HG02981 (cell line): ENCODE measurements at regions not wholly inside any gene's neighbourhood (a gene's known extent, or its start where the extent isn't known, plus 50 kb on each side); places are given as distances from the start of the nearest gene placed in this dataset.
"Not testable (repeated sequence)": the region's sequence is repeated elsewhere in the genome, so short reads cannot be mapped to it uniquely, and the experiment has no call there.

Experiments
- ATAC-seq: cut with Tn5 transposase; IDR thresholded peaks from one replicate; pipeline ENCODE4 v1.9.1; 2021; ENCODE audit warnings: mild to moderate bottlenecking, moderate library complexity; ENCODE audit not compliant: unreplicated experiment

DNA sequence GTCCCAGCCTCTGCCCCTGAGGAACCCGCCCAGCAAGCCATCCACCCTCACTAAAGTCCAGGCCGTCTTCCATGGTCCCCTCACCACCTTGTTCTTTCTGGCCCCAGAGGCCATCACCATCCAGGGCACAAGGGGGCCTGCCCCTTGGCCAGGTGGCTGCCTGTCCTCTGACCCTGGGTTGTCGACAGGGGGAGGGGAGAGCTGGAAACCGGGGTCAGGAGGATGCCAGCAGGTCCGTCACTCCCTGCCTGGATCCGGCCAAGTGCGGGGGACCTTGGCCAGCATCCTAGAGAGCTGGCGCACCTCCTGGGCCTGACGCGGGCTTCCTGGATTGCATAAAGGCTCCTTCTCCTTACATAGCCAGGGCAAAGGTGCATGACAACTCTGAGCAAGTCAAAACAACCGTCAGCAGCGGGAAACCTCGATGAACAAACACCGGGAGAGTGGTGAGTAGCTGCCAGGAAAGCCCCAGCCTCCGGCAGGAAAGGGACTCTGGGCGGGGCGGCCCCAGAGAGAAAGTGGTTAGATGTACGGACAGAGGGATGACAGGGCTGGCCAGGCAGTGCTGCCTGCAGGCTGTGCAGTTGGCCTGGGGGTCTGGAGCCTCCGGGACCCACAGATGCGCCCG lies 4461.2 kb upstream of the TPTE start:
- not testable (repeated sequence) for ATAC-seq

DNA sequence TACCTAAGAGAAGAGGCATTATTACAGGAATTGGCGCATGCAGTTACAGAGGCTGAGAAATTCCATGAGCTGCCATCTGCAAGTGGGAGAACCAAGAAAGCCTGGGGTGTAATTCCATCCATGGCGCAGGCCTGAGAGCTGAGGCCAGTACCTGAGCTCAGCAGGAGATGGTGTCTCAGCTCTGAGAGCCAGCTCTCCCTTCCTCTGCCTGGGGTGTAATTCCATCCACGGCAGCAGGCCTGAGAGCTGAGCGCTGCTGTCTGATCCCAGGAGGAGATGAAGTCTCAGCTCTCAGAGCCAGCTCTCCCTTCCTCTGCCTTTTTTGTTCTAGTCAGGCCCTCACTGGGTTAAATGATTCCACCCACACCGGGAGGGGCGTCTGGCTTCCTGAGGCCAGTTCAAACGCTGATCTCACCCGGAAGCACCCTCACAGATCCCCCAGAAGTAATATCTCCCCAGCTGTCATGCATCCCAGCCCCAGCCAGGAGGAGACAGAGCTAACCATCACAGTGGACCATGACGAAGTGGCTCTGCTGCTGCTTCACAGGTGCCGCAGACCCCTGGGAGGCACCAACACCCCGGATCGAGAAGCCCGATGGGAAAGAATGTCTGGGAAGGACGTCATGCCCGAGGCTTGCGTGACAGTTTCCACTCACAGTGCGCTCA lies 4454.9 kb upstream of the TPTE start:
- ATAC-seq: not testable (repeated sequence)

DNA sequence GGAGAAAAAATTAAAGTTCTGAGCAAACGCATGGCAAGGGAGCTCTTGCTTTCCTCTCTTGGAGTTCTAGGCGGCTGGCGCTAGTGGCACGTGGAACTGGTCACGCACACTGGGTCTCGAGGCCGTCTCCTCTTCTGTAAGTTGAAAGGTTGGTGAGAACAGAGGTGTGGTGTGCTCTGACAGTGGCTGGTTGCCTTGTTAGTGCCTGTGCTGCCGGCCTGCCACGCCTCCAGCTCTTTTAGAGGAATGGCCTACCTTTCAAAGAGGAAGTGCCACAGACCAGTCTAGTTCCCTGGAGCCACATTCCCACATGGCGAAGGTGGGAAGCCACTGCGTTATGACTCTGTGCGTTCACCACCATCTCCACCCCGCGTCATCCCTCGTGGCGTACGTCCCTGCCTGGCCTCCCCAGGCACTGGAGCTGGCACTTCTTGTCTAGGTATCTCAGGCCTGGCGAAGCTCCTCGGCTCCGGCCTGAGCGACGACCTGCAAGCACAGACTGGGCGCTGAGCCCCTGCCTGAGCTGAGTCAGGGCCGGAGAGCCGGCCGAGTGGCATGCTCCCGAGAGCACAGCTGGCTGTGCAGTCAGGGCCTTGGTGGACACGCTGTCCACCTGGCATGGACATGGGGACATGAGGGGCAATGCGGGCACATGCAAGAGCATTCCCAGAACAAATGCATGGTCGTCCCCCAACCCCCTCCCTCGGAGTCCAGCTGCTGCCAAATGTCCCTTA lies 4453.1 kb upstream of the TPTE start:
- ATAC-seq: not testable (repeated sequence)

DNA sequence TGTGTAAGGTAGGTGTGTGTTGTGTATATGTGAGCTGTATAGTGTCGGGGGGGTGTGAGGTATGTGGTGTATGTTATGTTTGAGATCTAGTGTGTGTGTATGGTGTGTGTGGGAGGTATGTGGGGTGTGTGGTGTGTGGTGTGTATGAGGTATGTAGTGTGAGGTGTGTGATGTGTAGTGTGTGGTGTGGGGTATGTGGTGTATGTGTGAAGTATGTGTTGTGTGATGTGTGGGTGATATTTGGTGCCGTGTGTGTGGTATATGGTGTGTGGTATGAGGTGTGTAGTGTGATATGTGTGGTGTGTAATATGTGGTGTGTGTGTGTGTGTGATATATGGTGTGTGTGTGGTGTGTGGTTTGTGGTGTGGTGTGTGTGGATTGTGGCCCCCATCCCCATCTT lies 4451.2 kb upstream of the TPTE start:
- not testable (repeated sequence) for ATAC-seq

DNA sequence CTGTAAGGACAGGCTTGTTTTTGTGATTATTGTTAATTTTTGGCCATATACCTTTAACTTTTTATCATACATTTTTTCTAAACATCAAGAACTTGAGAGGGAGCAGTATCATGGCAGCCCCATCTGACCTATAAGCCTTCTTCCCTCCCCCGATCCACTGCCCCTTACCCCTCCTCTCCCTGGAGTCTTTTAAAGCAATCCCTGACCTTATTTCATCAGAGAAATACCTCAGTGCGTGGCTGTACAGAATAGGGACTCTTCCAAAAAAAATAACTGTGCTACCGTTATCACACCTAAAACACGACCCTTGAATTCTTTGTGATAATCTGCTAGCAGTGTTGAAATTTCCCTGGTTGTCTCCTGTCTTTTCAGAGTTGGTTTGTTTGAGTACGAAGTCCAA lies 4448.7 kb upstream of the TPTE start:
- not testable (repeated sequence) for ATAC-seq

DNA sequence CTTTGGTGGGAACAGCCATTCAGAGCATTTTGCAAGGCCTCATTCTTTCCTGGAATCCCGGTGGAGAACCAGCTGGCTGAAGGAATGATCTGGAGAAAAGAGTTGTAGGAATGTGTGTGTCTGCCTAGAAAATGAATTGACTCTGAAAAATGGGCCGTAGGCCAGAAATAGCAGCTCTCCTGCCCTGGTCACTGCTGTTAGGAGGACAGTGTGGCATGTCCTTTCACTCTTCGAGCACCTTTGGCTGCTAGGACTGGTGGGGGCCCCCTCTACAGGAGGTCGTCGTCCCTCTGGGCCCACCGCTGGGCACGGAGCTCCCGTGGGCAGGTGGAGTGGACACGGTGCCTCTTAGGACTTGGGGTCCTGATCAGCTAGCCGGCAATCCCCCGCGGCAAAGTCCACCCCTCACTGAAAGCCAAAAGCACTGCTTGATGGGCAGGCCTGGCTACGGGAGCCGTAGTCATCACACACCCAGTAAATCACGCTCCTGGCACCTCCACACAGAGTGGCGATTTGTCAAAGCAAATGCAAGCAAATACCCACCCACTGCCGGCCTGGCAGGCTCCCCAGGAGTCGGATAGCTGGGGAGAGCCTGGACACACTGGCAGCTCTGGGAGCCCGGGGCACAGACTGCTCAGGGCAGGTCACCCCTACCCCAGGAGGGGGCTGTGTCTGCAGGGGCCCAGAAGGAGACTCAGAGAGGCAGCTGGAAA lies 4447.2 kb upstream of the TPTE start:
- ATAC-seq: not testable (repeated sequence)

DNA sequence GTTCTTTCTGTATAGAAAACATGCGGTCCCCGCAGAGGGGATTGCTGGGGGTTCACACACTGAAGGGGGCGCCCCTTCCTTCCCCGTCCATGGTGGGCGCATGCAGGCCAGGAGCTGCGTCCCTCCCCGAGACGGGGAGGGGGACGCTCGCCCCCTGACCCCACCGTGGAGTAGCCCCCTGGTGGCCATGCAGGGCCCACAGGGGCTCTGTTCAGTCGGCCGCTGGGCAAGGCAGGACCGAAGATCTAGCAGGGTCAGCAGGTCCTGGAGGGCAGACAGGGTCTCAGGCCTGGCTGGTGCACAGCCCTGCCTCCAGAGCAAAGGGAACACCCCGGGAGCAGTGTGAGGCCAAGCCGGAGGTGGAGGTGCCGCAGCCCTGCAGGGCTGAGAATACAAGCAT lies 4446.4 kb upstream of the TPTE start:
- not testable (repeated sequence) for ATAC-seq

DNA sequence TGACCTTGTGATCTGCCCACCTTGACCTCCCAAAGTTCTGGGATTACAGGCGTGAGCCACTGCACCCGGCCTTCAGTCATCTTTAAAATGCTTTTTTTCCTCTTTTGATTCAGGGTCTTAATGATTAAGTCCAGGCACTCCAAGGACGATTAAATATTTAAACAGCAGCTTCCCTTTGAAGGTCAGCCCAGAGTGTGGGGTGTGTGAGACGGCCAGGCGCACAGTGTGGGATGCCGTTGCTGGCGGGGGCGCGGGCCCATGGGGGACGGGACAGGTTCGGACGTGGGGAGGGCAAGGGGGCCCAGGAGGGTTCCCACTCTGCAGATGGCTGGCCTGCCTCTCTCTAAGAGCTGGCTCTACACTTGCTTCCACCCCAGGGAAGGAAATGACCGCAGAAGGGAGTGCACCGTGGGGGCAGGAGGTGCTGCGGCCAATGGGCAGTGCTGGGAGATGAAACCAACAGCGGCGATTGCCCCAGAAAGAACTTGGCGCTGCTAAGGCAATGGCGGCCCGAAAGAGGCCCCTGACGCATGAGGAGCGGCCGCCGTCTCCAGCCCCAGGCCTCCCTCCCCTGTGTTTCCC lies 4445.7 kb upstream of the TPTE start:
- not testable (repeated sequence) for ATAC-seq

DNA sequence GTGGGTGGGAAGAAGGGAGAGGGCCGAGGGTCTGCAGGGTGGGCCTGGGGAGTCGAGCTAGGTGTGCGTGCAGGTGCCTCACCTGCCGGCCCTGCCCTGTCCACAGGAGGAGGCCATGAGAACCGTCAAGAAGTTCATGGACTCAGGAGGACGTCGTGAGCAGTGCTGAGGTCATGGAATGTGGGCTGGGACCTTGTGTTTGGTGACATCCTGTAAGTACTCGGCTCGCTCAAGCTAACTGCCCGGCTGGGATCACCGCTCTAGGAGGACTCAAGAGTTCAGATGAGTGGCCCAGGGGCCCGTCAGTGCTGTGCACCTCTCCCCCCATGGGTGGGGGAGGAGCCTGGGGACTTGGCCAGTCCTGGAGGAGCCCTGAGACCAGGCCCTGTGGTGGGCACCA lies 4444.0 kb upstream of the TPTE start:
- ATAC-seq: not testable (repeated sequence)

DNA sequence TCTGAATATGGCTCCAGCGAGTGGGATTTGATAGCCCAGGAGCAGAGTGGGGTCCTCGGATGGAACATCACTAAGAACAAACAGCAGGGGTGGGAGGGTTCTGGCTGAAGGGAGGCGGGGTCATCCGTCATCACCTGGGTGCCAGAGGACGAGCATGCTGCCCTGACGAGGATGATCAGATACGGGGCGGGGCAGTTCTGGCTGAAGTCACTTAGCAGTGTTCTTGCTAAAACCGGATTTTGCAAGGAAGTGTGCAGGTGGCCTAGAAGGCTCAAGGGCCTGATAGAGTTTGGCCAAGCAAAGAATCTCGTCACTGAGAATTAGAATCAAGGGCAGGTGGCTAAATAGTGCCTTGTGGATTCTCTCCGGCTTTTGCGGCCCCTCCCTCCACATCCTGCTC lies 4442.5 kb upstream of the TPTE start:
- ATAC-seq: not testable (repeated sequence)

DNA sequence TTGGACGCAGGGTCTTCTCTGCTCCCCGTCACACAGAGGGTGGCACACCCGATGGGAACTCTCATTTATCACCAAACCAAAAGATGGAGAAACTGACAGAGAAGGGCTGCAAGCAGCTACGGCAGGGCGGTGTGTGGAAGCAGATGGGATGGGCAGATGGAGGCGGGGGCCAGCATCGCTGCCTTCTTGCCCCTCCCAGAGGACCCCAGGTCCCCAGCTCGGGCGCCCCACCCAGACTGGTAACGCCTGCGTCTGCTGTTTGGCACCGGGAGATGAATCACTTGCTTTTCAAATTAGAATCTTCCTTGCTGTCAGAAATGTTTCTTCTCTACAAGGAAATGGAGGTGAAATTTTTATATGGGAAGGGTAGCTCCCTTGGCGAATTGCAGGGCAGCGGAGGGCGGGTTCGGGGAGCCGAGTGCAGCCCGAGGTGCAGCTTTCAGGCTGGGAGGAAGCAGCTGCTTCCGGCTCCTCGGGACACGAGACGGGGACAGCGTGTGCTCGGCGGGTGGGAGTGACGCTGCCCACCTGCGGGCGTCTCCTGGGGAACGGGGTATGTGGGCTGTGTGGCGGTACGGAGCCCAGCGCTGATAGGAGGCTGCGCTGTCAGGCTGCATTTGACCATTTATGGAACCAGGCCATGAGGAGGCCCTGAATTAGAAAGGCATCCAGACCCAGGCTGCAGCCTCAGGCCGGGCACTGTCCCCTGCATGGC lies 4440.3 kb upstream of the TPTE start:
- ATAC-seq: not testable (repeated sequence)

DNA sequence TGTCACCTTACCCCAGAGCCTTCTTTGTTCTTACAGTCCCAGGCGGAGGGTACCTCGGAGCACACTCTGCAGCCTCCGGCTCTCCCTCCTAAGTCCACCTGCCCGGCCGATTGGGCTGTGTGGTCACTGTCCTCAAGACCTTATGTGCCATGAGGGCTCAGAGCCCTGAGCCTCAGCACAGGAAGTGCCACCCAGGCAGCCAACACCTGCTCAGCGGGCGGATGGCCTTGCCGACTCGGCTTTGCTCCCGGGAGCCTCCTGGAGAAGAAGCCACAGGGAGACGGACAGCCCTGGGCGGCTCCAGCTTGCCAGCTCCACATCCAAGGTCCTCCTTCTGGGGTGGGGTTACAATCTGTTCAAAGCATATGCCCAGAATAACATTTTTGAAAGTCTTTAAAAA lies 4439.2 kb upstream of the TPTE start:
- ATAC-seq: not testable (repeated sequence)

DNA sequence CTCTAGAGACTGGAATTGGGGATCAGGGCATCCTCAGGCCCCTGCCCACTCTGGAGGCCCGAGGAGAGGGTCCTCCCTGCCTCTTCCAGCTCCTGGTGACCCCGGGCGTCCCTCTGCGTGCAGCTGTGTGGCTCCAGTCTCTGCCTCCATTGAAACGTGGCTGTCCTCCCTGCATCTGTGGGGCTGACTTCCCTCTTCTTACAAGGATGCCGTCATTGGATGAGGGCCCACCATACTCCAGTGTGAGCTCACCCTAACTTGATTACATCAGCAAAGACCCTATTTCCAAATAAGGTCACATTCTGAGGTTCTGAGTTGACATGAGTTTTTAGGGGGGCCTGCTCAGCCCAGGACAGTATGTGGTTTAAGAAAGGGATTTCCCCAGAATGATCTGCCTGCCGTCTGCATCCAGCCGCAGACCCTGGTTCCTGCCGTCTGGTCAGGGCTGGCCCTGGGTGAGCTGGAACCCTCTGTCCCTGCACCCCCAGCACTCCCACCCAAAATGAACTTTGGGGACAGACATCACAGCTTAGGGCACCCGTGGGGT lies 4437.7 kb upstream of the TPTE start:
- ATAC-seq: not testable (repeated sequence)

DNA sequence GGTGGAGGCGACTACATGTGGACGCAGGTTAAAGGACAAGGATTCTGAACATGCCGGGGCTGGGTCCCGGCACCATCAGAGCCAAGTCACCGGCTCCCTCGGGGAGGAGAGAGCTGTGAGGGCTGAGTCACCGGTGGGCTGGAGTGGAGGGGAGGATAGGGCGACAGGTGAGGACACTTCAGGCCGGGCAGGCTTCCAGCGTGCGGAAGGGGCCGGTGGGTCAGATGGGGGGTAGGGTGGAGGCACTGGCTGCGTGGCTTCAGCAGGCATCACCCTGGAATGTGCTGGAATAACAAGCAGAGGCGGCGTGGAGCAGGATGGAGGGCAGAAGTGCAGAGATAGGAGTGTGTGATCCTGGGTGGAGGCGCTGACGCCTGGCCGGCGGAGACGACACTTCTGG lies 4435.3 kb upstream of the TPTE start:
- not testable (repeated sequence) for ATAC-seq

DNA sequence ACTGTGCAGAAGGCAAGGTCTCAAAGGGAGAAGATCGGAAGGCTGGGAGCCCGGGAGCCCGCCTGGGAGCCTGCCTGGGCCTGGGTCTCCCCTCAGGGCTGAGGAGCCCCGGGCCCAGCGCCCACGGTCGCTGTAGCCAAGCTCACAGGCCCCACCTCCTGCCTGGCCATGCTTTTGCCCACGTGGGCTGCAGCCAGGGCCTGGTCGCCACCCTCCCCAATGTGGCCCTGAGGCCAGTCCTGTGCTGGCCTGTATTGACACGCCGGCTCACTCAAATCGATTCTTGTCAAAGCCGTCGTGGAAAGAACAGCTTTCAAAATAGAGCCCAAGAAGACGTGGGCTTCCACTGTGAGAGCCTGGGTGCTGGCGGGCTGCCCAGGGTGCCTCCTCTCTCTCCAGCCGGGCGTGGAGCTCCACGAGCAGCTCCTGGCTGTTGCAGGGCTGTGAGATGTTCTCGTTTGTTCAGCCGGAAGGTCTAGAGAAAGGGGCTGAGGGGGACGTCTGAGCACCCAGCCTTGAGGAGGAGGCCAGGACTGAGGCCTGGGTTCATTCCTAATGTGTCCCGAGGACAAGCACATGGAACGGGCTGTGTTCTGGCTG lies 4433.7 kb upstream of the TPTE start:
- not testable (repeated sequence) for ATAC-seq

DNA sequence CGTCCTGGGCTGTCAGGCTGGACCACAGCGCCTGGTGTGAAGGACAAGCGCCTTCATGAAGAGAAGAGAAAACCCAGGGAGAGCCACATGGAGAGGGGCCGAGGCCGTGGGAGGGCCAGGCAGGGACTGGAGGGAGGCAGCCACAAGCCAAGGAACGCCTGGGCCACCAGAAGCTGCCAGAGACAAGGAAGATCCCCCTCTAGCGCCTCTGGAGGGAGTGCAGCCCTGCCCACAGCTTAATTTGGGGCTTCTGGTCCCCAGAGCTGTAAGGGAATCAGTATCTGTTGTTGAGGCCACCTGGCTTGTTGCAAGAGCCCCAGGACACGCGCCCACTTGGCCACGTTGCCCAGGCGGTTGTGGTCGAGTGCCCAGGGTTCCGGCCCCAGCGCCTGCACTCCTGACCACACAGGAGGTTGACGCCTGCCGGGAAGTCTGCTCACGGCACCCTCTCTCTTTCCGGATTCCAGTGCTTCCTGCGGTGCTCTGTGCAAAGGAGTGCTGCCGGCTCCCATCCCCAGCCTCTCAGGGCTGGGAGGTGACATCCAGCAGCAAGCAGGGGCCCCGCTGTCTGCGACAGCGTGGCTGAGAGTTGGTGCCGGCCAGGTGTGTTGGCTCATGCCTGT lies 4431.0 kb upstream of the TPTE start:
- ATAC-seq: not testable (repeated sequence)

DNA sequence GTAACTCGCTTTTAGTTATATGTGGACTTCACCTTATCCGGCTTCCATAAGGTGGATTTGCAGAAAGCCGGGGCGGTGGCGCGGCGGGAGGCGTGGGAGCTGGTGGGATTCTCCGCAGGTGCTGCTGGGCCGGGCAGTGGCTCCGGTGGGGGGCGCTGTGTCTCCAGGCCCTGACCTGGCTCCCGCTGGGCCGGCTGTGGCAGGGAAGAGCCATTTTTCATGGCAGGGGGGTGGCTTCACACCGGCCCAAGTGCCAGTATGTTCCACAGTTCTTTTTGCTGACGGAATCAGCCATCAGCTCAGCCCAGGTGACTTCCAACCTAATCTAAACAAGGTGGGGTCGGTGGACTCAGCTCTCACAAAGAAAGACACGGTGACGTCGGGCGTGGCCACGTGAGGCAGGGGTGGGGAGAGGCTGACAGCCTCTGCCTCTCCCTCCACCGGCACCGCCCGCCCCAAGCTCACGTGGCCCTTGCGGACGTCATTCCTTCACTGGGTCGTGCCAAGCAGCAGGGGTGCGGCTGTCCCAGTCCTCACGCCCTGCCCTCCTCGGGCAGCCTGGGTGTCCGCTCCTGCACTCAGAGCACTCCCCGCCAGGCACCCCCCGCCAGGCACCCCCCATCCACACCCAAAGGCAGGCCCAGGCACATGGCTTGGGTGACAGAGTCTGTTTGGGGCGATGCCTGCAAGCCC lies 4429.9 kb upstream of the TPTE start:
- ATAC-seq: not testable (repeated sequence)

DNA sequence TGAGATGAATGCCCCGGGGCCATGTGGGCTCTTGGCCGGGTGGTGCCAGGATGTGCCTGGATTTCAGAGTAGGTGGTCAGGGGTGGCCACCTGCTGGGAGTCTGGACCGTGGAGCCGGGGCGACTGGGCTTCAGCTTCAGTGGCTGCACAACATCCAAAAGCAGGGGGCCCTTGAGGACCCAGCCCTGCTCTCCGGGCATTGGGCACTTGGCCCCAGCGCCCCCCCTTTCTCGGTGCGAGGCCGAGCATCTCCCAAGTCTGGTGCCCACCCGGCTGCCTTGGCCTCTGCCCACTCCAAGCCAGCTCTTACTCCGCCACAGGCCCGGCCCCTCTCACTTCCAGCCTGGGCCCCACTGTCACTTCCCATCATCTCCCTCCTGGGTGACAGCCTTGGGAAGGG lies 4429.0 kb upstream of the TPTE start:
- ATAC-seq: not testable (repeated sequence)

DNA sequence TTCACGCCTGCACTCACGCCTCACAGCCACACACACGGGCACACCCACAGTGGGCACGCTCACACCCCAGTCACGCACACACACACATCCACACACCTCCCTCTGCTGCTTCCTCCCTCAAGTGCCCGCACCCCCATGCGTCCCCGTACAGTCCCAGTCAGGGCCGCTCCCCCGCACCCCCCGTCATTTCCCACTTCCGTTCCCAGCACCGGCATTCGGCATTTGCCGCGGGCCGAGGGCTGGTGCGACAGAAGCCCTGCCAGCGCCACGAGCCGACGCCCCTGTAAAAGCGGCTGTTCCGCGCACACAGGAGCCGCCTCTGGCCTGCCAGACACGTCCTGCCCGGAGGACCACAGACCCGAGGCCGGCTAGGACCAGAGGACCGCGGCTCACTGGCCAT lies 4428.0 kb upstream of the TPTE start:
- ATAC-seq: not testable (repeated sequence)
